ENCODE measurements at regions not wholly inside any gene's neighbourhood (a gene's known extent, or its start where the extent isn't known, plus 50 kb on each side); places are given as distances from the start of the nearest gene placed in this dataset.
A peak's percentile ranks its signal among the peaks of the same experiment; 100 is the strongest.
"Not testable (repeated sequence)": the region's sequence is repeated elsewhere in the genome, so short reads cannot be mapped to it uniquely, and the experiment has no call there.

GRCh38 chr1:182225755-182226154 is 164.2 kb upstream of the ZNF648 start:
- FAIRE-seq = not testable (repeated sequence)

GRCh38 chr1:182221990-182222389 is 160.5 kb upstream of the ZNF648 start:
- FAIRE-seq = not testable (repeated sequence)

- not testable (repeated sequence) for FAIRE-seq
Measured at GRCh38 chr1:182221367-182221766, 159.9 kb upstream of the ZNF648 start.

GRCh38 chr1:182217967-182218366 is 156.5 kb upstream of the ZNF648 start:
- FAIRE-seq = peak; percentile 81

GRCh38 chr1:182217071-182217470 is 155.6 kb upstream of the ZNF648 start:
- no peak for FAIRE-seq

GRCh38 chr1:182215764-182216163 is 154.3 kb upstream of the ZNF648 start:
- FAIRE-seq = peak; percentile 61

- no peak for FAIRE-seq
Measured at GRCh38 chr1:182213163-182213562, 151.7 kb upstream of the ZNF648 start.

GRCh38 chr1:182211386-182211785 is 149.9 kb upstream of the ZNF648 start:
- FAIRE-seq = no peak

- no peak for FAIRE-seq
Measured at GRCh38 chr1:182210417-182210816, 148.9 kb upstream of the ZNF648 start.

GRCh38 chr1:182207300-182207699 is 145.8 kb upstream of the ZNF648 start:
- no peak for FAIRE-seq

- FAIRE-seq = no peak
Measured at GRCh38 chr1:182206626-182207239, 145.2 kb upstream of the ZNF648 start.

GRCh38 chr1:182205351-182206022 is 144.0 kb upstream of the ZNF648 start:
- FAIRE-seq = no peak

GRCh38 chr1:182203191-182203875 is 141.8 kb upstream of the ZNF648 start:
- FAIRE-seq = peak; percentile 18

GRCh38 chr1:182201490-182201889 is 140.0 kb upstream of the ZNF648 start:
- FAIRE-seq = not testable (repeated sequence)

GRCh38 chr1:182200025-182200812 is 138.7 kb upstream of the ZNF648 start:
- FAIRE-seq = no peak

GRCh38 chr1:182198006-182198605 is 136.6 kb upstream of the ZNF648 start:
- no peak for FAIRE-seq

- no peak for FAIRE-seq
Measured at GRCh38 chr1:182196897-182197870, 135.7 kb upstream of the ZNF648 start.

GRCh38 chr1:182195733-182196132 is 134.2 kb upstream of the ZNF648 start:
- no peak for FAIRE-seq

- no peak for FAIRE-seq
Measured at GRCh38 chr1:182193908-182194550, 132.5 kb upstream of the ZNF648 start.

GRCh38 chr1:182192966-182193365 is 131.5 kb upstream of the ZNF648 start:
- FAIRE-seq = no peak

- no peak for FAIRE-seq
Measured at GRCh38 chr1:182192215-182192614, 130.7 kb upstream of the ZNF648 start.

Data from colon (tissue), 2 donors.